MM.1S (cell line): ENCODE measurements at regions not wholly inside any gene's neighbourhood (a gene's known extent, or its start where the extent isn't known, plus 50 kb on each side); places are given as distances from the start of the nearest gene placed in this dataset.

Source experiments
- DNase-seq: peaks from one replicate; pipeline ENCODE4 v3.0.0-alpha.2; 2015
- H2AFZ ChIP-seq: fragments of 300-600 bp; sonication (generic); 2 replicates; pipeline ENCODE4 v1.6.0; 2016; ENCODE audit warnings: antibody characterized with exemption, low read length
- H3F3A ChIP-seq: fragments of 300-600 bp; sonication (generic); 2 replicates; pipeline ENCODE4 v1.6.1; 2016; ENCODE audit warnings: mild to moderate bottlenecking, antibody characterized with exemption, low read length, moderate library complexity, mixed read lengths; ENCODE audit not compliant: insufficient read depth
- H3K27ac ChIP-seq: fragments of 300-600 bp; sonication (generic); 2 replicates; pipeline ENCODE4 v1.5.1; 2016; ENCODE audit warnings: mild to moderate bottlenecking, low read length
- H3K27me3 ChIP-seq: fragments of 300-600 bp; sonication (generic); replicated peaks from 2 replicates; pipeline ENCODE4 v1.6.0; 2016; ENCODE audit warnings: low read length; ENCODE audit not compliant: insufficient read depth
- H3K36me3 ChIP-seq: fragments of 300-600 bp; sonication (generic); replicated peaks from 2 replicates; pipeline ENCODE4 v1.6.1; 2016; ENCODE audit warnings: mild to moderate bottlenecking, low read length, mixed read lengths; ENCODE audit not compliant: insufficient read depth
- H3K4me1 ChIP-seq: fragments of 300-600 bp; sonication (generic); 2 replicates; pipeline ENCODE4 v1.6.1; 2016; ENCODE audit warnings: low read length, mixed read lengths
- H3K4me2 ChIP-seq: fragments of 300-600 bp; sonication (generic); 2 replicates; pipeline ENCODE4 v1.6.0; 2016; ENCODE audit warnings: low read depth, low read length
- H3K4me3 ChIP-seq: fragments of 300-600 bp; sonication (generic); 2 replicates; pipeline ENCODE4 v1.5.1; 2016; ENCODE audit warnings: low read length, mixed read lengths
- H3K79me2 ChIP-seq: fragments of 300-600 bp; sonication (generic); 2 replicates; pipeline ENCODE4 v1.6.1; 2016; ENCODE audit warnings: mixed run types, low read length, mixed read lengths
- H3K9ac ChIP-seq: fragments of 300-600 bp; sonication (generic); 2 replicates; pipeline ENCODE4 v1.6.1; 2016; ENCODE audit warnings: low read length, mixed read lengths
- H3K9me2 ChIP-seq: fragments of 300-600 bp; sonication (generic); replicated peaks from 2 replicates; pipeline ENCODE4 v1.6.1; 2016; ENCODE audit warnings: mild to moderate bottlenecking, low read length, mixed read lengths; ENCODE audit not compliant: insufficient read depth
- H3K9me3 ChIP-seq: fragments of 300-600 bp; sonication (generic); replicated peaks from 2 replicates; pipeline ENCODE4 v1.6.1; 2016; ENCODE audit warnings: mild to moderate bottlenecking, low read length, mixed read lengths; ENCODE audit not compliant: insufficient read depth
- H4K20me1 ChIP-seq: fragments of 300-600 bp; sonication (generic); 2 replicates; pipeline ENCODE4 v1.6.1; 2016; ENCODE audit warnings: mild to moderate bottlenecking, low read length, moderate library complexity, mixed read lengths; ENCODE audit not compliant: insufficient read depth
- CTCF ChIP-seq: fragments of 300-600 bp; sonication (generic); IDR thresholded peaks from 2 replicates; pipeline ENCODE4 v1.5.1; 2016; ENCODE audit warnings: antibody characterized with exemption, low read length, mixed read lengths
- EZH2 ChIP-seq: fragments of 300-600 bp; sonication (generic); optimal IDR thresholded peaks from 2 replicates; pipeline ENCODE3; 2017; ENCODE audit warnings: low read depth, mild to moderate bottlenecking, antibody characterized with exemption, low read length, mixed read lengths
- EZH2phosphoT487 ChIP-seq: fragments of 300-600 bp; sonication (generic); IDR thresholded peaks from 2 replicates; pipeline ENCODE4 v1.6.1; 2018; ENCODE audit warnings: antibody characterized with exemption, low read length

GRCh38 chr6:47159763-47160162, 117.6 kb upstream of the ADGRF1 start:
- DNase-seq = no peak
- Histone ChIP-seq H3K4me2 (no peak overlapping the region), H3K79me2 (no peaks in the 10 kb centered on the region), H4K20me1 (no peaks in the 10 kb centered on the region), H3K4me3 (no peak overlapping the region), H3K9ac (no peak overlapping the region), H3F3A (no peaks in the 10 kb centered on the region), H3K27ac (no peak overlapping the region), H3K9me2 (no peaks in the 10 kb centered on the region), H3K27me3 (no peaks in the 10 kb centered on the region), H2AFZ (no peak overlapping the region), H3K4me1 (no peaks in the 10 kb centered on the region), H3K36me3 (no peaks in the 10 kb centered on the region; the same call in 1 of the 2 replicates), H3K9me3 (no peaks in the 10 kb centered on the region)
- TF ChIP-seq CTCF (no peak), EZH2phosphoT487 (no peak), EZH2 (no peak)

- Histone ChIP-seq H3K4me2 (no peak overlapping the region), H3K27me3 (no peaks in the 10 kb centered on the region), H2AFZ (no peak overlapping the region), H3F3A (no peaks in the 10 kb centered on the region), H3K4me3 (no peak overlapping the region), H3K9me3 (no peaks in the 10 kb centered on the region), H3K79me2 (no peaks in the 10 kb centered on the region), H3K9me2 (no peaks in the 10 kb centered on the region), H3K4me1 (no peaks in the 10 kb centered on the region), H3K9ac (no peak overlapping the region), H3K36me3 (no peaks in the 10 kb centered on the region; the same call in 1 of the 2 replicates), H3K27ac (no peak overlapping the region), H4K20me1 (no peaks in the 10 kb centered on the region)
- DNase-seq = no peak
- TF ChIP-seq EZH2 = no peak
- TF ChIP-seq EZH2phosphoT487 = no peak
- no peak for TF ChIP-seq CTCF
These were observed 115.6 kb upstream of the ADGRF1 start for GRCh38 chr6:47157653-47158219.

- Histone ChIP-seq H4K20me1 (no peaks in the 10 kb centered on the region), H3K9me2 (no peaks in the 10 kb centered on the region), H3K9ac (no peak overlapping the region), H3F3A (no peaks in the 10 kb centered on the region), H3K4me1 (no peaks in the 10 kb centered on the region), H3K79me2 (no peaks in the 10 kb centered on the region), H3K4me3 (no peak overlapping the region), H3K27me3 (no peaks in the 10 kb centered on the region), H3K4me2 (no peak overlapping the region), H3K27ac (no peak overlapping the region), H2AFZ (no peak overlapping the region), H3K36me3 (no peaks in the 10 kb centered on the region; the same call in 1 of the 2 replicates), H3K9me3 (no peaks in the 10 kb centered on the region)
- no peak for DNase-seq
- TF ChIP-seq EZH2phosphoT487 (no peak), EZH2 (no peak), CTCF (no peak)
These were observed 114.9 kb upstream of the ADGRF1 start for GRCh38 chr6:47157063-47157462.
